Daoy (cell line): ENCODE measurements at regions not wholly inside any gene's neighbourhood (a gene's known extent, or its start where the extent isn't known, plus 50 kb on each side); places are given as distances from the start of the nearest gene placed in this dataset.
"Not testable (repeated sequence)": the region's sequence is repeated elsewhere in the genome, so short reads cannot be mapped to it uniquely, and the experiment has no call there.

Experiments
- DNase-seq: peaks from one replicate; pipeline ENCODE4 v3.0.0-alpha.2; 2015; ENCODE audit warnings: low read depth

- DNase-seq, result no peak
Observed at GRCh38 chr5:161036296-161036695, 184.3 kb upstream of the ATP10B start.

DNA sequence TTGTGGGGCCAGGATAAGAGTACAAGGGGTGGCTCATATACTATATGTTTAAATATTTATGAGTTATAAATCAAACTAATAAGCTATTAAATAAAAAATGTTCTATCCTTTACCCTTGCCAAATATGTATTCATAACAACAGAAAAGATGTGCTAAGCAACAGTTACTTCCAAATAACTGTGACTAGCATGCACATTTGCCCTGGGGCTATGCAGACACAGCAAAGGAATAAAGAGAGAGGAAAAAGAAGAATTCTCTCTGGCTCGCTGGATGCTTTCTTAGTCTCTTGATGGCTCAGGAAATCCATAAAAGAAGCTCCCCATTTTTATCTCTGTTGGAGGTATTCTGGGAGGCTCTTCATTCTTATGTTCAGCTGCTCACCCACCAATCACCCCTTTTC, 182.4 kb upstream of the ATP10B start:
- DNase-seq, result no peak

DNA sequence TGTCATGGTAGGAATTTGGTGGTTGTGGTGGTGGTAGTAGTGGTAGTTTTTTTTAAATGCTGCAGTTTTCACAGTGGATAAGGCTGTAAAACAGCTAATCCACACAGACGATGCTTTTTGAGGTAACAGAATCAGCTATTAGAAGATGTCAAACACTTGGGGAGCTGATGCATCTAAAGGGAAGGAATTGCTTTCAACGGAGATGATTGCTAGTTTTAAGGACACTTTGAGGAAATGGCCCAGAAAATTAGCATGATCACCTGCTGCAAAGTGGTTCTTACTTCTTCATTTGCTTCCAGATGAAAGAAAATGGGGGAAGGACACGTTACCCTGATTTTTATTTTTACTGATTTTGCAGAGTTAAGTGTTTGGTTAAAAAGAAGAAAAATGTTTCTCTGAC, 178.2 kb upstream of the ATP10B start:
- no peak for DNase-seq

DNA sequence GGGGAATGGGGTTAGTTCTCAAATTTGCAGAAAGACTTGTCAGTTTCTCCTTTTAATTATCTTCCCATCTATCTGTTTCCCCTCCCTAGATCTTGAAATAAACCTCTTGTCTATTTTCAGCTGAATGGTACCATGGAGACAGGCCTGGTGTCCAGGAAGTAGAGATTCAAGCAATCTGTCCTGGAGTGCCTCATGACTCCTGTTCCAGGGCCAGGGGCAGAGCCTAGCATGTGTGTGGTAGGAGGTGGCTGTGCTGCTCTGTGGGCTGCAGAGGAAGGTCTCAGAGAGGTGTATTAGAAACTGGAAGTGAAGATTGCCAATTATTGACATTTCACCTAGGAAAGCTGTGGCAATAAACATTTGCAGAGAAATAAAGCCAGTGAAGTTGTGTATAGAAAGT, 175.8 kb upstream of the ATP10B start:
- DNase-seq, result no peak

DNA sequence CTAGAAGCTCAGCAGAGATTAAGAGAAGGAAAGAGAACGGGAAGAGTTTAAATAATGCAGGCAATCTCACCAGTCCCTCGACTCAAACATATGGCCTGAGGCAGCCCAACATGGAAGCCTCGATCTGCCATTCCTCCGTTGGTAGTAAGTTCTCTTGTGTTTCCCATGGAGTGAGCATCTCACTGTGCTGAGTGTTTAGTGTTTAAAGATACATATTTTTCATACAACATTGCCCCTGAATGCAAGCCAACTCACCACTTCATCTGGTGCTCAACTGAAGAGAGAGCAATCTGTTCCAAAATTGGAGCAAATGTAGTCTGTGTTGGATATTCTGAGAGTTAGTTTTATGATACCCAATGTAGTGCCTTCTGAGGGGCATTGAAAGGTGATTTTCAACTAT, 171.5 kb upstream of the ATP10B start:
- DNase-seq, result no peak

- no peak for DNase-seq
Observed at GRCh38 chr5:161022151-161022550, 170.1 kb upstream of the ATP10B start.

- no peak for DNase-seq
Observed at GRCh38 chr5:161009817-161010216, 157.8 kb upstream of the ATP10B start.

GRCh38 chr5:161009194-161009593, 157.2 kb upstream of the ATP10B start:
- no peak for DNase-seq

DNA sequence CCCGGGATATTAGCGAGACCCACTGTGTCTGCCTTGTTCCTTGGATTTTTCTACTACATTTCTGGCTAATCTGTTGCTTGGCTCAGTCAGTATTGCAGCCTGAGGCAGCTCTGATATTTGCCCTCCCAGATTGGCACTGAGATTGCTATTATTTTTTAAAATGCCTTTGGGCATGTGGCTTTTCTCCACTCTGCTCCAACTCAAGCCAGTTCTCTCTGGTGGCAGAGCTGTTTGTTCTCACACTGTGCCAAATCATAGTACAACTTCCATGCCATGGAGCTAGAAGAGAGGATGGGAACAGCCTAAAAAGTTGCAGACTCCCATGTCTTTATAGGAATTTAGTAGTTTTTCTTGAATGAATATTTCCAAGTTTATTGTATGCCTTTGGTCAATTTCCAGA, 155.9 kb upstream of the ATP10B start:
- DNase-seq, result no peak

- DNase-seq, result no peak
Observed at GRCh38 chr5:161002571-161003074, 150.6 kb upstream of the ATP10B start.

- no peak for DNase-seq
Observed at GRCh38 chr5:161001604-161002003, 149.6 kb upstream of the ATP10B start.

DNA sequence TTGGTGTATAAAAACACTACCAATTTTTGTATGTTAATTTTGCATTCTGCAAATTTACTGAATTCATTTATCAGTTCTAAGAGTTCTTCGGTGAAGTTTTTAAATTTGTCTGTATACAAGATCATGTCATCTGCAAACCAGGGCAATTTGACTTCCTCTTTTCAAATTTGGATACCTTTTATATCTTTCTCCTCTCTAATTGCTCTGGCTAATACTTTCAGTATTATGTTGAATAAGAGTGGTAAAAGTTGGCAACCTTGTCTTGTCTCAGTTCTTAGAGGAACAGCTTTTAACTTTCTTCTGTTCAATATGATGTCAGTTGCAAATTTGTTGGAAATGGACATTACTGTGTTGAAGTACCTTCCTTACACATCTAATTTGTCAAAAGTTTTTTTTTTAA, 149.1 kb upstream of the ATP10B start:
- not testable (repeated sequence) for DNase-seq

GRCh38 chr5:160991205-160991604, 139.2 kb upstream of the ATP10B start:
- no peak for DNase-seq

DNA sequence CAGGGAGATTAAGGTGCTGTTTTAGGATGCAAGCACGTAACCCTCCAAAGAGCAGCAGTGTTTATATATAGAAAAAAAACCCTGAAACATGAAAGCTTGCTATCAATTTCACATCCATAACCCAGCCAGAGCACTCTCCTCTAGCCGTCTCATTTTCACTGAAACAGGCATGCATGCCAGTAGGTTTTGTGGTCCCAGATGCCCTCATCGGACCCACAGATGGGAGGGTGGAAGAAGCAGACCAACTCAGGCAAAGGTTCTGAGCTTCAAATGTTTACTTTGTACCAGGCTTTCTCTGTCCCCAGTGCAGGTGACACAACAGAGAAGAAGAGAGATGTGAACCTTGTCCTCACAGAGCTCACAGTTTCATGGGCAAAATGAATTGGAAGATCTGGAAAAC, 127.4 kb upstream of the ATP10B start:
- DNase-seq, result no peak

- no peak for DNase-seq
Observed at GRCh38 chr5:160978944-160979343, 126.9 kb upstream of the ATP10B start.

- no peak for DNase-seq
Observed at GRCh38 chr5:160976181-160976580, 124.2 kb upstream of the ATP10B start.

- DNase-seq, result no peak
Observed at GRCh38 chr5:160970605-160971191, 118.7 kb upstream of the ATP10B start.

GRCh38 chr5:160969645-160970044, 117.6 kb upstream of the ATP10B start:
- no peak for DNase-seq

DNA sequence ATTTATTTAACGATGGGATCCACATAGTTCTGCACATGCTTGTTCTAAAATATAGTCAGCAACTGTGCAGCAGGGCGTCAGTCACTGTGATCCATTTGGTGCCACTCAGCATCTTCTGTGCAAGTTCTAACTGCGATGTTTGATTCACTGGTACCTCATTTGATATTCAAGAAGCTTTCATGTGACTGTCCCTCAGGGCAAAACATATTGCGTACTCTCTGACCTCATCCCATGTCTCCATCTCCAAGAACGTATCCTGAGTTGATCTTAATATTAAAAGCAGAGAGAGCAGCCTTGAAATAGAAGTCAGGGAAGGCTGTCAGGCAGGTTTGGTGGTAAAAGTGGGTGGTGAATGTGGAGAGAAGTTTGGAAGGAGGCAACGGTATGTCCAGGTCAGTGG, 116.5 kb upstream of the ATP10B start:
- no peak for DNase-seq

DNA sequence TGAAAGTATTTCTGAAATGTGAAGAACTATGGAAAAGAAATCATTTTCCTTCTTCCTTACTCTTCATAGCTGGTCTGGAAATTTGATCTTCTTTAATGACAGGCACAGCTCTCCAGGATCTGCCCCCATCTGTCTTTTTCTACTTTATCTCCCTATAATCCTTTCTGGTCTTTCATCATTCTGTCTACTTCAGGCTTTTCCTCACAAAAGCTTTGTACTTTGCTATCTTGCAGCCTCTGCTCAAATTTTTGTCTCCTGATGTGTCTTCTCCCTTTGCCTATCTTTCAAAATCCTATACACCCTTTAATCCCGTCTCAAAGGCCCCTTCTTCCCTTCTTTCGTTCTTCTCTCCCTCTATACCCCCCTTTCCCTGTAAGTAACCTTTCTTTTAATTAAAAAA, 114.9 kb upstream of the ATP10B start:
- DNase-seq, result no peak

- DNase-seq, result no peak
Observed at GRCh38 chr5:160961761-160962160, 109.8 kb upstream of the ATP10B start.

DNA sequence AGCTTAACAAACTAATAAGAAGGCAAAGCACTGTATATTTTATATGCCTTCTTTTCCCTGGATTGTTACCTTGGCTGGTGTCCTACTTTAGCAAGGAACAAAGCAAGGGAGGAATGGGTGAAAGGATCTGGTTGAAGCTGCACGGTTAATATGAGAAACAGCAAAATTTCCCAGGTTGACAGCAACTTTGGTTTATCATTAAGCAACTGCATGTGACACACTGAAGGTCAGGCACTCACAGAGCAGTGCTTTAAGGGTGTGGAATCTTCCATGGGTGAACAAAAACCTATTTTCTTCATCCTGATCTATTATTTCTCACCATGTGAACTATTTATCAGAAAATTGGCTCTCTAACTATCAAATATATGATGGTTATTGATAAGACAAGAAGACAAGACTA, 109.0 kb upstream of the ATP10B start:
- no peak for DNase-seq

- DNase-seq, result no peak
Observed at GRCh38 chr5:160960592-160960991, 108.6 kb upstream of the ATP10B start.

DNA sequence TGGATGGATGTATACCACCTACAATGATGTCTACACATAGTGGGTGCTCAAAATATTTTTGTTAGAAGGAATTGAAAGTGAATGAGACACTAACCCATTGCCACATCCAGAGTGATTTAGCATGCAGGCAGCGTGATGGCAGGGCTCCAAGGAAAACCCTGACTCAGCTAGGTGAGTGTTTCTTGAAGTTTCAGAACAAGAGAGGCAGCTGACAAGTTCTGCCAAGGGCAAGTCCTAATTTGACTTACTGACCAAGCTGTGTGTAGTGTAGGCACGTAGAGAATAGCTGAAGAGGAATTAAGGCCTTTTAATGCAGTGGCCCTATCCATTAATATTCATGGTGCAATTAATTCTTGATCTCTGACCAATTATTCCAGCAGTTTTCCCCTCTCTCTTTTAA, 107.8 kb upstream of the ATP10B start:
- peak; percentile 44 for DNase-seq
